Ascending aorta (tissue), 2 donors: ENCODE measurements at regions not wholly inside any gene's neighbourhood (a gene's known extent, or its start where the extent isn't known, plus 50 kb on each side); places are given as distances from the start of the nearest gene placed in this dataset.
"Not testable (repeated sequence)": the region's sequence is repeated elsewhere in the genome, so short reads cannot be mapped to it uniquely, and the experiment has no call there.

Source experiments
- DNase-seq, 2 donors: peaks; one replicate each; pipeline ENCODE4 v3.0.0-alpha.2; 2019; ENCODE audit warnings: low spot score in 2 of 2
- H3K27ac ChIP-seq, 2 donors: fragments of 200-600 bp; sonication (generic); one replicate each; pipeline ENCODE4 v1.5.1; 2016 to 2017; ENCODE audit warnings: mild to moderate bottlenecking in 1 of 2
- H3K27me3 ChIP-seq: fragments of 200-600 bp; sonication (generic); one replicate; pipeline ENCODE4 v1.5.1; 2017
- H3K36me3 ChIP-seq, 2 donors: fragments of 200-600 bp; sonication (generic); one replicate each; pipeline ENCODE4 v1.5.1; 2016
- H3K4me1 ChIP-seq, 2 donors: fragments of 200-600 bp; sonication (generic); one replicate each; pipeline ENCODE4 v1.5.1; 2016 to 2017; ENCODE audit warnings: mild to moderate bottlenecking in 1 of 2
- H3K4me3 ChIP-seq, 2 donors: fragments of 200-600 bp; sonication (generic); one replicate each; pipeline ENCODE4 v1.5.1; 2016 to 2017; ENCODE audit warnings: mild to moderate bottlenecking in 1 of 2
- H3K9me3 ChIP-seq, 2 donors: fragments of 200-600 bp; sonication (generic); one replicate each; pipeline ENCODE4 v1.5.1; 2016
- CTCF ChIP-seq, 3 experiments: fragments of 200-600 bp in 2 of 3; fragments of 450-650 bp in 1 of 3; sonication (generic) in 2 of 3; IDR thresholded peaks; one replicate each; pipeline ENCODE4 v1.5.1; 2016 to 2019; ENCODE audit warnings: antibody characterized with exemption in 3 of 3, mild to moderate bottlenecking in 1 of 3, moderate library complexity in 1 of 3
- intact Hi-C: fragments of 100-400 bp; cut with DNase I; formaldehyde crosslinking; loops from one replicate; pipeline ENCODE4 v1.15.1; 2023

- no peak overlapping the region for H3K4me3 ChIP-seq
- H3K4me1 ChIP-seq: no peaks in the 10 kb centered on the region
- intact Hi-C loops: no loop called here
- TF ChIP-seq CTCF (IDR thresholded peaks at IDR 0.05): no peak
- DNase-seq: no peak
- H3K27me3 ChIP-seq: no peaks in the 10 kb centered on the region
- no peaks in the 10 kb centered on the region for H3K9me3 ChIP-seq
- no peak overlapping the region for H3K27ac ChIP-seq
- no peaks in the 10 kb centered on the region for H3K36me3 ChIP-seq
These were observed 429.1 kb upstream of the HTR1E start for GRCh38 chr6:86508230-86508629.

- intact Hi-C loops: no loop called here
- H3K9me3 ChIP-seq: no peaks in the 10 kb centered on the region
- TF ChIP-seq CTCF (IDR thresholded peaks at IDR 0.05): no peak
- H3K4me1 ChIP-seq: no peaks in the 10 kb centered on the region
- H3K4me3 ChIP-seq: no peak overlapping the region
- DNase-seq: no peak
- H3K27me3 ChIP-seq: no peaks in the 10 kb centered on the region
- H3K27ac ChIP-seq: no peak overlapping the region
- H3K36me3 ChIP-seq: no peaks in the 10 kb centered on the region
These were observed 434.8 kb upstream of the HTR1E start for GRCh38 chr6:86502497-86502896.

GRCh38 chr6:86500035-86500434, 437.3 kb upstream of the HTR1E start:
- DNase-seq: no peak
- intact Hi-C loops: no loop called here
- TF ChIP-seq CTCF (IDR thresholded peaks at IDR 0.05): no peak

GRCh38 chr6:86489042-86489441, 448.3 kb upstream of the HTR1E start:
- H3K27me3 ChIP-seq, H3K27ac ChIP-seq, DNase-seq, H3K36me3 ChIP-seq, H3K4me3 ChIP-seq, intact Hi-C loops, H3K9me3 ChIP-seq, H3K4me1 ChIP-seq: not testable (repeated sequence)

More at GRCh38 chr6:86500035-86500434, 437.3 kb upstream of the HTR1E start:
- H3K27me3 ChIP-seq: no peaks in the 10 kb centered on the region
- H3K4me3 ChIP-seq: no peak overlapping the region
- H3K4me1 ChIP-seq: no peaks in the 10 kb centered on the region
- H3K9me3 ChIP-seq: no peaks in the 10 kb centered on the region
- no peaks in the 10 kb centered on the region for H3K36me3 ChIP-seq
- no peak overlapping the region for H3K27ac ChIP-seq

GRCh38 chr6:86487660-86488221, 449.6 kb upstream of the HTR1E start:
- H3K4me3 ChIP-seq: no peak overlapping the region
- TF ChIP-seq CTCF (IDR thresholded peaks at IDR 0.05): no peak
- no peak for DNase-seq
- intact Hi-C loops: no loop called here
- H3K27ac ChIP-seq: no peak overlapping the region
- H3K36me3 ChIP-seq: no peaks in the 10 kb centered on the region
- H3K9me3 ChIP-seq: no peaks in the 10 kb centered on the region
- no peaks in the 10 kb centered on the region for H3K27me3 ChIP-seq
- H3K4me1 ChIP-seq: no peaks in the 10 kb centered on the region

- H3K27me3 ChIP-seq, H3K4me1 ChIP-seq, DNase-seq, H3K36me3 ChIP-seq, H3K4me3 ChIP-seq, H3K27ac ChIP-seq, H3K9me3 ChIP-seq, intact Hi-C loops: not testable (repeated sequence)
These were observed 459.0 kb upstream of the HTR1E start for GRCh38 chr6:86478316-86478715.

- no peak for TF ChIP-seq CTCF (IDR thresholded peaks at IDR 0.05)
- H3K27ac ChIP-seq: no peak overlapping the region
- intact Hi-C loops: no loop called here
These were observed 459.7 kb upstream of the HTR1E start for GRCh38 chr6:86477500-86478148.

More at GRCh38 chr6:86477500-86478148, 459.7 kb upstream of the HTR1E start:
- H3K27me3 ChIP-seq: no peaks in the 10 kb centered on the region
- H3K9me3 ChIP-seq: no peaks in the 10 kb centered on the region
- no peak for DNase-seq
- no peaks in the 10 kb centered on the region for H3K4me1 ChIP-seq
- no peaks in the 10 kb centered on the region for H3K36me3 ChIP-seq
- no peak overlapping the region for H3K4me3 ChIP-seq
